Epidermal melanocyte (primary cell): ENCODE measurements at regions not wholly inside any gene's neighbourhood (a gene's known extent, or its start where the extent isn't known, plus 50 kb on each side); places are given as distances from the start of the nearest gene placed in this dataset.

ENCODE experiments used
- DNase-seq: peaks from one replicate; pipeline ENCODE4 v3.0.0; 2011; ENCODE audit warnings: low spot score; ENCODE audit not compliant: insufficient read length

DNA sequence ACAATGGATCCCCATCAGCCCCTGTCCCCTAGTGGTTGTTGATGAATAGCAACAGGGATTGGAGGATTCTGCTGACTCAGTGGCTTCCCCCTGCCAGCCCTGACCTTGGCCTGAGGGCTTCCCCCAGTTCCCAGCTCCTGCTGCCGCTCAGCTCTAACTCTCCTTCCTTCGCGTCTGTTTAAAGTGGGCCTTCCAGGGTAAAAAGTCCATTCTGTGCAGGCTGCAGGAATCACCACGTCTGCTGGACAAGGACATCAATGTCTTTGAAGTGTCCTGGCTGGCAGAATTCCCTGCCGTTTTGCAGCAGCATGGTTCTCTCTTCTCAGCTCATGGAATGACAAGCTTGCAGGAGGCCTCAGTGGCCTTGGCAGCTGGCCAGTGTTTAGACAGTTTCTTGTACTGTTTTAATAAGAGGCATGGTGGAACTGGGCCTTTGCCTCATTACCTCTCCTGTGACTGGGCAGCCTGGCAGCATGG is 152.5 kb upstream of the STX18 start:
- peak; percentile 41 for DNase-seq

- no peak for DNase-seq
These were observed 152.0 kb upstream of the STX18 start for GRCh38 chr4:4693755-4694295.

DNA sequence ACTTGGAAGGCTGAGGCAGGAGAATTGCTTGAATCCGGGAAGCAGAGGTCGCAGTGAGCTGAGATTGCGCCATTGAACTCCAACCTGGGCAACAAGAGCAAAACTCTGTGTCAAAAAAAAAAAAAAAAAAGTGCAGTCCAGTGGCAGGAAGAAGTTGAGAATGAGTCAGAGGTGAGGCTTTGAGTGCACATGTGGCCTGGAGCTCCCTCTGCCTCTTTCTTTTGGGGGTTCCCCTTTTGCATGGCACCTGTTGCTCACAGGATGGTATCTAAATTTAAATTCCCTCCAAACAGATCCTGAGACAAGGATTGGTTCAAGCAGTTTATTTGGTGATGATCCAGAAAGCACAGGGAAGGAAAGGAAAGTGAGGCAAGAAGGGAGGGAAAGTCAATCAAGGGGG is 151.4 kb upstream of the STX18 start:
- no peak for DNase-seq

DNA sequence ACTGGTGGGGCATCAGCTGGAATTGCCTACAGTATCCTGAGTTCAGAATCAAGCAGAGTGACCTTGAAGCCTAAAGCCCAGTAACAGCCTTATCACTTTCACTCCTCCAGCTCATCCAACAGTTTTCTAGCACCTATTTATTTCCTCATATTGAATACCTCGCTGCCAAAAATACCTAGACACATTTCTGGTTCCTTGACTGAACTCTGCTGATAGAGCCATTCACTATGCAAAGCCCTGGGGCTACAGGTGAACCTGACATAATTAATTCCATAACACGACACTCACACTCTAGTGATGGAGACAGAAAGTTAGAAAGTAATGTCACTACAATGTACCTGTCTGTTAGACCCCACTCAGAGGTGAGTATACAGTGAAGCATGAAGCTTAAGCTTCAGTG is 149.0 kb upstream of the STX18 start:
- DNase-seq: no peak

DNA sequence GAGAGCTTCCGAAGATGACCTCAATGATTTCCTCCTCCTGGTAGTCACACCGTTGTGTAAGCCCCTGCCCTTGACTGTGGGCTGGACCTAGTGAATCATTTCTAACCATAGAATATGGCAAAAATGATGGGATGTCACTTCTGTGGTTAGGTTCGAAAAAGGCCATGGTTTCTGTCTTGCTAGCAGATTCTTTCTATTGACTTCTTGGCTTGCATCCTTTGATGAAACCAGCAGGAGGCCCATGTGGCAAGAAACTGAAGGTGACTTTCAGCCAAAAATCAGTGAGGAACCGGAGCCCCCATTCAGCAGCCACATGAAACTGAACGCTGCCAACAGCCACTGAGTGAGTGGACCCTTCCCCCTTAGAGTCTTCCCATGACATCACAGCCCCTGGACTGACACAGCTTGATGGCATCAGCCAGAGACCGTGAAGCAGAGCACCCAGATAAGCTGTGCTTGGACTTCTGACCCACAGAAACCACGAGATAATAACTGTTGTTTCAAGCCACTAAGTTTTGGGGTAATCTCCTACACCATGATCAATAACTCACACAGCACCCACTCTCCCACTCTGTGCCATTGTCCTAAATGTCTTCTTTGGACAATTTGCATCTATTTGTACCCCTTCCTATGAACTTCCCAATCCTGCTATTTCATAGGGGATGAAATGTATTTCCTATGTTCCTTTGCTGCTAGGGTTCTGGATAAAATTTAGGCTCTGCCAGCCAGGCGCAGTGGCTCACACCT is 148.0 kb upstream of the STX18 start:
- DNase-seq: no peak

DNA sequence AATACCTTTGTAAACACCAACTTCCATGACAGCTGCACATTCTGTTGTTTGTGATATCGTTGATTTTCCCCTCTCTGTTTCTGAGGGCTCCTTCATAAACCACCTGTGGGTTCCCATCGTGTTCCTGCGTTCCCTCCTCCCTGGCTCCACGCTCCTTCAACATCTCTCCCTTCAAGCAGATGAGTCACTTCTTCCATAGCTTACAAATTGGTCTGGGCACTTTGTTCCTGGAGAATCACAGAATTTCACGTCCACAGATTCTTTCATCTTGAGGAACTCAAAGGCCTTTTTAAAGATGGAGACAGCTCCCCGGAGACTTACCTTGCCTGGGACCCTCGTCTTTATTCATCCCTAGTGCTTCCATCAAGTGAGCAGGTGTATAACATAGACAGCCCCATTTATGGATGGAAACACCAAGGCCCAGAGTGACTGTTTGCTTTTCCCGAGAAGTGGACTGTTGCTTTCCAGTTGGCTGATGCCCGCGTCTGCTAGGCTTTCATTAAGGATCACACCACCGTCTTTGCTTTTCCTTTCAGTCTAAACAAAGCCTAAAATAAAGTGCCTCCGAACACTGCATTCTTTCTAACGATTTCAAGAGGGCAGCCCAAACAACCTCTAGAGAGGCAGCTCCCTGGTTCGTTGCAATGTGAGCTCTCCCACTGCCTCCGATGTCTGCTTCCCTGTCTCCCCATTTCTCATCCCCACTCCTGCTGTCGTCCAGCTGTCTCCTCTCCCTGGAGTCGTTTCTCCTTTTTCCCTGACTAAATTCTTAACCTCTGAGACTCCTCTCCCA is 146.3 kb upstream of the STX18 start:
- DNase-seq: no peak

DNA sequence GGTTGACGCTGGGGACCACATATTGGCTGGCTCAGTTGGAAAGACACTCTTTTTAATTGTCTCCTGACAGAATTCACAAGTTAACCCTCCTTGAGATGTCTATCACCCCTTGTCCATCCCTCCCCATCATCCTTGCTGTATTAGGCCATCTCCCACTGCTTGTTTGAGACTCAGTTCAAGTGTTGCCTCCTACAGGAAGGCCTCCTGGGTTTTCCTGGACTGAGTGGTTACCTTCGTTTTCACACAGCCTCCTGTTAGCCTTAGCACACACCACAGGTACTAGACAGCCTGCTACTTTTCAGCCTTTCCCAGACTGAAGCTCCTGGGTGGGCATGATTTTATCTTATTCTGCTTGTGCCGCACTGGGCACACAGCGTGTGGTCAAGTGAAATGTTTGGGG is 145.3 kb upstream of the STX18 start:
- DNase-seq: no peak

DNA sequence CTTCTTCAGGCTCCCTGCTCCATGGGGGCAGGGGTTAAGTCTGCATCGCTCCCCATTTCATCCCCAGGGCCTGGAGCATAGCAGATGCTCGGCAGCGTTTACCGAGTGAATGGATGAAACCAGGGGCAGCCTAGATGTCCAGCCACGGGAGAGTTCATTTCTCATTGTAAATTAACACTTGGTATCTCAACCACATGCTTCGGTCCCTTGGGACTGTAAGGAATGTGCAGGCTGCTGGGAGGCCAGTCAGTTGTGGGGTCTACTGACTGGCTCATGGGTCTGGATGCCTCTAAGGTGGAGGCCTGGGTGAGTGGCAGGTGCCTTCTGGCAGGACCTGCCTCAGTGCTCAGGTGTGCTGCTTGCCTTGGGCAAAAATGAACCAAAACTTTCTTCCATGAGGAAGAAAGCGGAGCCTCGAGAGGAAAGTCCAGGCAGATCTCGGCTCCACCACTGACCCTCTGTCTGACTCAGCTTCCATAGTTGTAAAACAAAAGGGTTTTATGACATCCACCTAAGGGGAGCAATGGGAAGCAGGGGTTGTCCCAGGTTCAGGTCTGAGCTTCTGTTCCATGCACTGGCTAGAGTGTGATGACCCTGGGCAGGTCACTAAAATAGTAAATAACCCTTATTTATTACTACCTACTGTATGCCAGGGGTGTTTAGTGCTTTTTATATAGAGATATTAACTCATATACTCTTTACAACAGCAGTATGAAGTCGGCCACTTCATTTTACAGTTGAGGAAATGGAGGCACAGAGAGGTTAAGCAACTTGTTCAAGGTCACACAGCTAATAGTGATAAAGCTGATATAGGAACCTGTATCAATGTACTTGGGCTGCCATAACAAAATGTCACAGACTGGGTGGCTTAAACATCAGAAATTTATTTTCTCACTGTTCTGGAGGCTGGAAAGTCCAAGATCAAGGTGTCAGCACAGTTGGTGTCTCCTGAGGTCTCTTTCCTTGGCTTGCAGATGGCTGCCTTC is 144.3 kb upstream of the STX18 start:
- DNase-seq: no peak

- no peak for DNase-seq
These were observed 139.8 kb upstream of the STX18 start for GRCh38 chr4:4681653-4682052.

DNA sequence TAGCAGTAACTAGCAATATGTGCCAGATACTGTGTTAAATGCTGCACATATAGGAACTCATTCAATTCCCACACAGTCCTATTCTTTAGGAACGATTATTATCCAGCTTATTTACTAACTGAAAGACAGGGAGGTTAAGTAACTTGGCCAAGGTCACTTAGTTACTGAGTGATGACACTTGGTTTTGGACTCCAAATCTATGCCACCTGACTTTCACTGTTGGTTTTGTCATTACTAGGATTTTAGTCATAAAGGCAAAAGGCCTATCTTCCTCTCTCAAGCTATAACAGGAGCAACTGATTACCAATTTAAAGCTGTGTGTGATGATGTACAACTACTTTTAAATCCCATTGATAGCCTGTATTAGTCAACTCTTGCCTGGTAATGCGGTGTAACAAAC is 138.9 kb upstream of the STX18 start:
- DNase-seq: no peak

GRCh38 chr4:4680243-4680642 is 138.4 kb upstream of the STX18 start:
- no peak for DNase-seq

DNA sequence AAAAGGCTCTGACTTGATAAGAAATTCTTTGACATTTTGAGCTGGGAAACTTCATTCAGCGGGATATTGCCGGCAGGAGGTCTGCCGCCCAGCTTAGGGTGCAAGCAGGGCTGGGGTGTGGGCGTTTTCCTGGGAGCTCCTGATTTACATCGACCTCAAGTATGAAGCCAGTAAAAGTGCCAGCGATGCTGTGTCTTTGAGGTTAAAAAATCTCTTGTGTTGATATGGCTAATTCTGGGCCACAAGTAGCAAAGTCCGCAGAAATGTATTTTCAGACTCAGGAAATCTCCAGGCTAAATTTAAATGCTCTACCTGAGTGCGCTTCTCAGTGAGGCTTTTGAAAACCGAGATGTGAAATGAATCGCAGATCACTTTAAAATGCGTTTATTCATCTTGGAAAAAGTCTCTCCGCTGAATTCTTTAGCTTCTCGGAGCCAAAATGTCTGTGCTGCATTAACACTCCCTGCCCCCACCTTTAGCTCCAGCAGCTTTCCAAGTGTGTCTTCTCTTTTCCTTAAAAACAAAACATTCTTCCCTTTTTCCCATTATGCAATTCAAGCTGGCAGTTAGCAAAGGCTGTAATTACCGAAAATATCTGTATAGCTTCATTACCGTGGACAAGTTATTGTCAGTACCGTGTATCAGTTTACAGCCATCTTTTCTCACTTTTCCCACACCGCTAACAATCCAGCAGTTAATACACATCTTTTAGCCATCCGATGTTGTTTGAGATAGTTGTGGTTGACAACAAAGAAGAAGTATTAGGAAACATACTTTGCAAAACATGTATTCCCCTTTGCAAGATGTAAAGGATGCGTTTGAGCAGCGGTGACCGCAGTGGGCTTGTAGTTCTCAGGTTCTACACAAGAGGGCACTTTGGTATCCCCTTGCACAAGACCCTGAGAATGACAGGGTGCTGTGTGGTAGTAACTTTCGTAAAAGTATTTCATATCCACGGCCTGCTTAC is 136.0 kb upstream of the STX18 start:
- DNase-seq: peak; percentile 37

- no peak for DNase-seq
These were observed 133.8 kb upstream of the STX18 start for GRCh38 chr4:4675641-4676040.

- DNase-seq: no peak
These were observed 133.3 kb upstream of the STX18 start for GRCh38 chr4:4675051-4675581.

DNA sequence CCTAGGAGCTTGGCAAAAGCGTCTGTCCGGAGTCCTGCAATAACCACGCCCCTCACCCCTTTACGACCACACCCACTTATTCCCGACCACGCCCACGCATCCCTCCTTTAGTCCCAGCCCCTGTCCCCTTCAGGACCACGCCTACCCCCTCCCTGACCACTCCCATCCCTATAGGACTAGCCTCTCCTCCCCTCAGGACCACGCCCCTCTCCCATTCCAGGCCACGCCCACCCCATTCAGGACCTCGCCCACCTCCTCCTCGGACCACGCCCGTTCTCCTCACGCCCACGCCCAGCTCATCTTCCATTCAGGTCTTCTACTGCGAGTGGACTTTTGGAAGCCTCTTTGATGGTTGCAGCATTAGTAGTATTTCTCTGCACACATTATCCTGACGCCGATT is 131.2 kb upstream of the STX18 start:
- DNase-seq: no peak

GRCh38 chr4:4672402-4672801 is 130.6 kb upstream of the STX18 start:
- DNase-seq: no peak

DNA sequence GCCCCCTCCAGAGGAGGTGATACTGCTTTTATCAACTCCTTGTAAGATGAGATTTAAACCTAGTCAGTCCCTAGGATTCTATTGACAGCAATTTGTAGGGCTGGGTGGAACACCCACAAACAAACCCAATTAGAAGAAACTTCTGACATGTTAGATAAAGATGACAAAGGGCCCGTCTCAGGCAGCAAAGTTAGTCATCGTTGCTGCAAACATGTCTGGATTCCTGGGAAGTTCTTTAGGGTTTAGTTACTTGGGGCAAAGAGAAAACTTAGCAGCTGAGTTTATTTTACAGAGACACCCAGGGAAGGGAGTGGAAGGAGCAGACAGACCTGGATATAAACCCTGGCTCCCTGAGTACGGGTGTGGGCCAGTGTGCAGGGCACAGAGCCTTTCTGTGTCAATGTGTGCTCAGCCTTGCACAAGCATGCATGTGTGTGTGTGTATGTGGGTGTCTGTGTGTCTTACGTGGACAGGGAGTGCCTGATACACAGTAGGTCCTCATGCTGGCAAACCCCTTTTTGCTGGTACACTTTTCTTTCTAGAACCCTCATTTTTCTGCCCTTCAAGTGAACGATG is 130.0 kb upstream of the STX18 start:
- no peak for DNase-seq

DNA sequence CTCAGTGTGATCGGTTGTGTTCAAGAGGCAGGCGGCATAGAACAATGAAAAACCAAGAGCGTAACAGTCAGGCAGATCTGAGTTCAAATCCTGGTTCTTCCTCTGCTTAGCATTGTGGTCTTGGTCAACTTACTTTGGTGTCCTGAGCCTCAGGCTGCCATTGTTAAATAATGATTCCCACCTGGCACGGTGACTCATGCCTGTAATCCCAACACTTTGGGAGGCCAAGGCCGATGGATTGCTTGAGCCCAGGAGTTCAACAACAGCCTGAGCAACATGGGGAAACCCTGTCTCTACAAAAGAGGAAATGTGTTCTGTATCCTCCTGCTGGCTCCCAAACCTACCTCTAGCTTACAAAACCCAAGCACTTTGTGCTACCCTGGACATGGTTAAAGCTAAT is 129.0 kb upstream of the STX18 start:
- DNase-seq: no peak

DNA sequence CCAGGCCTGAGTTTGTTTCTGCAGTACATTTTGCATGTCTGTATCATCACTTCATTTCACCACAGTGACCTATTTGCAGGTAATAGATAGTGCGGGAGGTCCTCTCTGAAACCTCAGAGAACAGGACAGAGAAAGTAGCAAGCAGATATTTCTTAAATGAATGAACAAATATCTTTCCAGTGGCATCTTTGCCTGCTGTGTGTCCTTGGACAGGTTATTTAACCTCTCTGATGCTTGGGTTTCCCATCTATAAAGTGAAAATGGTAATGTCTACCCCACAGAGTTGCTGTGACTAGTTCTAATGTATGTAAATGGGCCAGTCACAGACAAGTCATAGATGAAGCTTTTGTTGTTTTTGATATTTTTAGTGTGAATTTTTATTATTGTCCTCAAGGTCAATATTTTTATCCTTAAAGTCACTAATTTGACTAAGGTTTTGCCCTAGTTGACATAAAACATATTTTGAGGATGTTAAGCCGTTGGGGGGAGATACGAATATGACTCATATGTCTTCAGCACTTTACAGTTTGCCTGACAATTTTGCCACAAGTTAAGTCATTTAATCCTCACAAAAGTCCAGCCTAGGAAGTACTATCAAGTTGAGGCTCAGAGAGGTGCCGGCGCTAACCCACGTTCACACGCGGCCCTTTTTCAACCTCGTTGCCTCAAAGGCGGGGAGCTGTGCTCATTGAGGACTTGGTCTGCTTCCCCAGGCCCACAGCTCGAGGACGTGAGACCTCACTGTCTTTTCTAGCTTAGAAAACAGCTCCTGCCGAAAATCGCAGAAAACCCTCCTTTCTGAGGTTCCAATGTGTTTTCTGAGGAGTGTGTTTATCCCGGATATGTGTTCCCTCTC is 126.7 kb upstream of the STX18 start:
- DNase-seq: no peak
